ENCODE measurements at regions not wholly inside any gene's neighbourhood (a gene's known extent, or its start where the extent isn't known, plus 50 kb on each side); places are given as distances from the start of the nearest gene placed in this dataset.
A peak's percentile ranks its signal among the peaks of the same experiment; 100 is the strongest.

DNA sequence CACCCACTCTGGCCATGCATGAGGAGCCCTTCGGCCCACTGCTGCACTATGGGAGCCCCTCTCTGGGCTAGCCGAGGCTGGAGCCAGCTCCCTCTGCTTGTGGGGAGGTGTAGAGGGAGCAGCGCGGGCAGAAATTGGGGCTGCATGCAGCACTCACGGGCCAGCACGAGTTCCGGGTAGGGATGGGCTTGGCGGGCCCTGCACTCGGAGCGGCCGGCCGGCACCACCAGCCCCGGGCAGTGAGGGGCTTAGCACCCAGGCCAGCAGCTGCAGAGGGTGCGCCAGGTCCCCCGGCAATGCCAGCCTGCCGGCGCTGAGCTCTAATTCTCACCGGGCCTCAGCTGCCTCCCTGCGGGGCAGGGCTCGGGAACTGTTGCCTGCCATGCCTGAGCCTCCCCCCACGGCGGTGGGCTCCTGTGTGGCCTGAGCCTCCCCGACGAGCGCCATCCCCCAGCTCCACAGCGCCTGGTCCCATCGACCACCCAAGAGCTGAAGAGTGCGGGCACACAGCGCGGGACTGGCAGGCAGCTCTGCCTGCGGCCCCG is 209.0 kb downstream of the LTN1 start:
- TF ChIP-seq, protein P1, sequence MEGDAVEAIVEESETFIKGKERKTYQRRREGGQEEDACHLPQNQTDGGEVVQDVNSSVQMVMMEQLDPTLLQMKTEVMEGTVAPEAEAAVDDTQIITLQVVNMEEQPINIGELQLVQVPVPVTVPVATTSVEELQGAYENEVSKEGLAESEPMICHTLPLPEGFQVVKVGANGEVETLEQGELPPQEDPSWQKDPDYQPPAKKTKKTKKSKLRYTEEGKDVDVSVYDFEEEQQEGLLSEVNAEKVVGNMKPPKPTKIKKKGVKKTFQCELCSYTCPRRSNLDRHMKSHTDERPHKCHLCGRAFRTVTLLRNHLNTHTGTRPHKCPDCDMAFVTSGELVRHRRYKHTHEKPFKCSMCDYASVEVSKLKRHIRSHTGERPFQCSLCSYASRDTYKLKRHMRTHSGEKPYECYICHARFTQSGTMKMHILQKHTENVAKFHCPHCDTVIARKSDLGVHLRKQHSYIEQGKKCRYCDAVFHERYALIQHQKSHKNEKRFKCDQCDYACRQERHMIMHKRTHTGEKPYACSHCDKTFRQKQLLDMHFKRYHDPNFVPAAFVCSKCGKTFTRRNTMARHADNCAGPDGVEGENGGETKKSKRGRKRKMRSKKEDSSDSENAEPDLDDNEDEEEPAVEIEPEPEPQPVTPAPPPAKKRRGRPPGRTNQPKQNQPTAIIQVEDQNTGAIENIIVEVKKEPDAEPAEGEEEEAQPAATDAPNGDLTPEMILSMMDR (IDR thresholded peaks at IDR 0.05; ENCODE audit: borderline replicate concordance, control extremely low read depth, extremely low read depth, insufficient read depth, missing control alignments), result no peak
- DNase-seq (ENCODE audit: low spot score), result no peak
- in situ Hi-C loops (cut with MboI; ENCODE audit: low sequenced_read_pairs, unreplicated experiment), result no loop called here

DNA sequence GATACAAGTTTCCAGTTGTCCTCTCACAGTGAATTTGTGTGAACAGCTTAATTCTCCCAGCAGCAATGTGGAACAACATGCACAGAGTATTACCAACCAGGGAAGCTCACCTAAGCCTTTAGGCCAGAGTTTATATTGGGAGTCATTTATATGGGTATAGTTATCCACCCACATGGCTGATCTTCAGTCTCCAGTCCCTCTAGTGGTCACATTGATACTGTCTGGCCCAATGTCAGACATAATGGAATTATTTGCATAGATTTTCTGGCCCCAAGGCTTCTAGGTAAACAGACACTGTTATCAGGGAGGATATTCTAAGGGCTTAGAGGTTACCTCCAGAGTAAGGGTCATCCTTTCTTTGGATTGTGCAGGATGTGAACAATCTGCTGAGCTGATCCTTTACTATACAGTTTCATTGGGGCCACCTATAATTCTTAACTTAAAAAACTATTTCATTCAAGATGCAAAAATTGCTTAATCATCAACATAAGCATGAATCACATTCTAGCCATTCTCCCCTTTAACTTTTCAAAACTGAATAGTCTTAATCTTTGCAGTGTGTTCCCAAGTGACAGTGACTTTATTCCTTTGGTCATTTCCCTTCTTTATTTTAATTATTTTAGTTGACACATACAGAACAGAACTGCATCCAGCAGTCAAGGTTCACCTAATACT is 210.9 kb downstream of the LTN1 start:
- TF ChIP-seq, protein P1 (IDR thresholded peaks at IDR 0.05; ENCODE audit: borderline replicate concordance, control extremely low read depth, extremely low read depth, insufficient read depth, missing control alignments), result no peak
- peak; percentile 5 for DNase-seq (ENCODE audit: low spot score)
- in situ Hi-C loops (cut with MboI; ENCODE audit: low sequenced_read_pairs, unreplicated experiment), result no loop called here

DNA sequence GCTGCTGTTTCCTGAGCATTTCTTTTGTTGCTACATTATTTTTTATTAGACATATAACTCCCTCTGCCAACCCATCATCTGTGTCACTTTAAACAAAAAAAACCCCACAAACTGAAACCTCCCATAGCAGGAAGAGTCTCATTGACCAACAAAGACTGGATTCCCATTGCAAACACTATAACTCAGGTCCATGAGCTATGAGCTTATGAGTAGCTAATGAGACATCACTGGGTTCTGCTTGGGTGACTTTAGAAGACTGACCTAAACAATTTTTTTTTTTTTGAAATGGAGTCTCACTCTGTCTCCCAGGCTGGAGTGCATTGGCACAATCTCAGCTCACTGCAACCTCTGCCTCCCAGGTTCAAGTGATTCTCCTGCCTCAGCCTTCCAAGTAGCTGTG is 212.8 kb downstream of the LTN1 start:
- DNase-seq (ENCODE audit: low spot score), result no peak
- in situ Hi-C loops (cut with MboI; ENCODE audit: low sequenced_read_pairs, unreplicated experiment), result no loop called here
- TF ChIP-seq, protein P1 (IDR thresholded peaks at IDR 0.05; ENCODE audit: borderline replicate concordance, control extremely low read depth, extremely low read depth, insufficient read depth, missing control alignments), result no peak

DNA sequence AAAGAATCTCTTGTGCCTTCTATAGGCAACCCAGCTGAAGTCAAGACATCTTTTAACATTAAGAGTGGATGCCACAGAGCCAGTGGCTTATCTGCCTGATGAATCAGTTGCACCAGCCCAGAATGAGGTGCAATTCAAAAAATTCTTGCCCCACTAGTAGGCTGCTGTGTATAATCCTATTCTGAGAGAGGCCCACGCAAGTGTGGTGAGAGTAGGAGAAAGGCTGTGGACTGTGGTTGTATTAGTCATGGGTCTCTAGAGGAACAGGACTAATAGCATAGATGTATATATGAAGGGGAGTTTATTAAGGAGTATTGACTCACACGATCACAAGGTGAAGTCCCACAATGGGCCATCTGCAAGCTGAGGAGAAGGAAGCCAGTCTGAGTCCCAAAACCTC is 216.4 kb downstream of the LTN1 start:
- DNase-seq (ENCODE audit: low spot score), result no peak
- TF ChIP-seq, protein P1 (IDR thresholded peaks at IDR 0.05; ENCODE audit: borderline replicate concordance, control extremely low read depth, extremely low read depth, insufficient read depth, missing control alignments), result no peak
- in situ Hi-C loops (cut with MboI; ENCODE audit: low sequenced_read_pairs, unreplicated experiment), result no loop called here

DNA sequence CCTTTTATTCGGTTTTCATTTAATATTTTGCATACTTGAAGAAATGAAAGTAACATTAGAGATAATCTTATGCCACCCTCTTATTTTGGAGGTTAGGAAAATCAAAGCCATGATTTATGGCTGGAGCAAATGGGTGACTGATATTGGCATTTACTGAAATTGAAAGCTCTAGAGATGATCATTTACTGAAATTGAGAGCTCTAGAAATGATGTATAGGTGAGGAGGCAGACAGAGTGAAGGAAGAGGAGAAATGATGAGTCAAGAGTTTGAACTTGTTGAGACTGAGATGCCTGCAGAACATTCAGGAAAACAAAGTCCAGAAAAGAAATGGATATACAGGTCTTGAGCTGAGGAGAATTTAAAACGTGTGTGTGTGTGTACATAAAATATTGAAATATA is 217.6 kb downstream of the LTN1 start:
- in situ Hi-C loops (cut with MboI; ENCODE audit: low sequenced_read_pairs, unreplicated experiment), result no loop called here
- TF ChIP-seq, protein P1 (IDR thresholded peaks at IDR 0.05; ENCODE audit: borderline replicate concordance, control extremely low read depth, extremely low read depth, insufficient read depth, missing control alignments), result no peak
- no peak for DNase-seq (ENCODE audit: low spot score)

DNA sequence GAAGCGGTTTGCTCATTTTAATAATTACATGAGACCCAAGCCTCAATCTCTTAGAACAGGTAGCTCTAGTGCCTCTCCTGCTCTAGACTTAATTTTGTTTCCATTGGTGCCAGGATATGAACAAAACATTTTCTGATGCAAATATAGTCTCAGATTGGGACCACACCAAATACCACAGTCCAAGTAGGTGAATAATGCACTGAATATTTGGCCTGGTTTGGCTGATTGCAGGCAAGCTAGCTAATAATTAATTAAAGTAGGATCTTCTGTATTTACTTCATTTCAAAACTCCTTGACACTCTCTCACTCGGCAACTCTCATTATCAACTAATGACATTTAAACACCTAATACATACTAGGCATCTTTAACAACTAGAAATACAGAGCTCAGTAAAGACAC is 219.6 kb downstream of the LTN1 start:
- TF ChIP-seq, protein P1 (IDR thresholded peaks at IDR 0.05; ENCODE audit: borderline replicate concordance, control extremely low read depth, extremely low read depth, insufficient read depth, missing control alignments), result no peak
- in situ Hi-C loops (cut with MboI; ENCODE audit: low sequenced_read_pairs, unreplicated experiment), result no loop called here
- DNase-seq (ENCODE audit: low spot score), result no peak
